Stimulated activated CD4-positive, alpha-beta T cell treated with anti-CD3 and anti-CD28 coated beads, Interleukin-2, amount 100 ng/mL, for 24 hours (primary cell): ENCODE measurements at regions not wholly inside any gene's neighbourhood (a gene's known extent, or its start where the extent isn't known, plus 50 kb on each side); places are given as distances from the start of the nearest gene placed in this dataset.

ENCODE experiments used
- DNase-seq, 2 donors: peaks; one replicate each; pipeline ENCODE4 v3.0.0-alpha.2; 2020

DNA sequence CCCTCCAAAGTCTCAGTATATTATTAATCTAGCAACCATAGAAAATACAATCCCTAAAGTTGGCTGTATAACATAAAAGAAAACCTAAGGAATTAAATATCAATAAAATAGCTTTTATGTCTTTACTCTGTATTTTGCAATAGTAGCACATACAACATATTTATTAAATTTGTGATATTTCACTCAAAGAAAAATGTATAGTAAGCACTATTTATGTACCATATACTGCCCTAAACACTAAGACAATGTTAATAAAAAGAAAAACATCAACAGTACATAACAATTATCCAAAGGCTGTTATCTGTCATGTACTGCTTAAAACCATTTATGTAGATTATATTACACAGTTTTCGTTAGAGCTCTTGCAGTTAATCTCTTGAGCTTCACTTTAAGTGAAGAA lies 834.5 kb upstream of the INTU start:
- no peak for DNase-seq

DNA sequence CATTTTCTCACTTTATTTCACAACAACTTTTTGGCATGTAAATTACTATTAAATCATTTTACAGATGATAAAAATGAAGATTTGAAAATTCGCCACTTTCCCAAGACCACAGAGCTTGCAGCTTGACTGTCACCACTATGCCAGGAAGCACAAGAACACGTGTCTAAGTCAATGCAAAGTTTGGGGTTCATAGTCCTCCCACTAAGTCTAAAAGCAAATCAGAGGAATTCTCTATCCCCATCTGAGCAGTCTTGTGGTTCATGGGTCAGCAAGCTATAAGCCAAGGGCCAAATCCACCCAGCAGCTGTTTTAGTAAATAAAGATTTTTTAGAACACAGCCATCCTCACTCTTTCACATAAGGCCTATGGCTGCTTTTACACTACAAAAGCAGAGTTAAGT lies 833.3 kb upstream of the INTU start:
- DNase-seq = no peak

DNA sequence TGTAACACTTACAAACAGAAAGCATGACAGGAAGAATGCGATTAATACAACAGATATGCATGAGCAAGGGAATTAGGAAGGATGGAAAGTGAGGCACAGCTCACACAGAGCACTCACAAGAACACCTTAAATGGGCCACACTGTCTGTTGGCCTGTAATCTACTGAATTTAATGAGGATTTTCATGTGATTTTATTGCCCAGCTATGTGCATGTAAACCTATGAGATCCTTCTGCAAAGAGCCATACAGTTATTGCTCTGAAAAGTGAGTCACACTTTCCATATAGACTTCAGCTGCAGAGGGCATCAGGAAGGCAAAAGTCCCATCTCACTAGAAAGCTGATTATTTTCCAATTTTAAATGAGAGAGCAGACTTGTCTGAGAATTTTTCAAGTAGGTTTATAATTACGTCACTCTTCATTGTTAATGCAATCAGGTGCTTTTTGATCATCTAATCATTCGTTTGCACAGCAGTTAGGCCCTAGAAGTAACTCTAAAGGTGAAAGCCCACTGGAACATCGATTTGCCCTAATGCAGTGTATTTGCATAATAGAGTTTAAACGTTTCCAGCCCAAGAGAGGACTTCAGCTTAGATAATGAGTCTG lies 832.7 kb upstream of the INTU start:
- DNase-seq = no peak

DNA sequence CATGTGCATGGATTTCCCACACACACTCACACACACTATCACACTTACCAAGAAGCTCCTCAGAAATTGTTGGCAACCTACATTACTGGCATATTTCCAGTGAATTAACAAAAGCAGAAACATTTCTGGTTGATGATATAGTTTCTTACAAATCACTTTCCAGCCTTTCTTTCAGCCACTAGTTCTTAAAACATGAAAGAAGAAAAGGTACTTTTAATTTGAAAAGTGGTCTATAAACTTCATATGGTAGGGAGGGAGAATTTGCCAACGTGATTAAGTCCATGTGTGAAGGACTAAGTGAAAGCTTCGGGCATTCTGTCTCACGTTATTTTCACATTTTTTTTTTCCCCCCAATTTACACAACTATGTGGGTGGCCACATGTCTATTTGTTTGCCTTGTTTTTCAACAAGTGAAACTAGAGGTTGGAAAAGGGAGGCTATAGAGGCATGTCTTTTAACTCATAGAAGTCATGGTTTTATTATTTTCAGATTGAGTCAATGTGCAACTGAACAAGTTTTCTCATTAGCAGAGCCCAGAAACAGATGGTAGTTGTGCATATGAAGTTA lies 832.1 kb upstream of the INTU start:
- DNase-seq = no peak

DNA sequence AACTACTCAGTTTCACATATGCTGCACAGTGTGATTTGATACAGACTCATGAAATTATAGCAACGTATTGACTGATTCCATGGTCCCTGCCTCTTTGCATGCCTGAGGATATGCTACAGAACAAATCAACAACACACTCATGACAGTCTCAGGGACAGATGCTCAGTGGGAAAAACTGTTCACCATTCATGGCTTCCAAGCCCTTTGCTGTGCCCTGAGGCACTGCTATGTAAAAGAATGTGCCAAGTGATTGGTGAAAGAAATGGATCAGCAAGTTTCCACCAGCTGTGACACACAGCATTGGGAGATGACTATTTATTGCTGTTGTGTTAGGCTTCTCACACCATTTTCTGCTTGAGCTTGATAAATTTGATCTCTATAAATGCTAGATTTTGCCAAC lies 825.6 kb upstream of the INTU start:
- DNase-seq = no peak

DNA sequence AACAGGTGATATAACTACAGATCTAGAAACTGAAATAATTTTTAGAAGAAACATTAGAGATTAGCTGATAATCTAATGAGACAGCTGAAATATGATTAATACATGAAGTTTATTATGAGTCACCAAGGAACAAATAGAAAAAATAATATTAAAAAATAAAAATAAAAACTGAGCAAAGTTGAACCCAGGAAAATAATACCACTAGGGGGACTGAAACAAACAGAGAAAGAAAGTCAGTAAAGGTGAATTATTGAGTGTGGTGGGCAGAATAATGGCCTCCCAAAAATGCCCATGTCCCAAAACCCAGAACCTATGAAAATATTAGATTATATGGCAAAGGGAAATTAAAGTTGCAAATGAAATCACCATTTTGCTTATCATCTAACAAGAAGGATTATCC lies 820.7 kb upstream of the INTU start:
- DNase-seq = no peak

DNA sequence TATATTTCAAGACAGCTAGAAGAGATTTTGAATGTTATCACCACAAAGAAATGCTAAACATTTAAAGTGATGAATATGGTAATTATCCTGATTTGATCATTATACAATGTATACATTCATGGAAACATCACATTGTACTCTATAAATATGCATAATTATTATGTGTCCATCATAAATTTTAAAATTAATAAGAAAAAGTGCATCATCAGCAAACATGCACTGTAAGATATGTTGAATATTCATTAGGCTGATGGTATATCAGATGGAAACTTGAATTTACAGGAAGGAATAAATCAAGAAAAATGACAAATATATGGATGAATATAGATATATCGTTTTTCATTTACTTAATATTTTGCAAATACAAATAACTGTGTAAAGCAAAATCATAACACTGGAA lies 812.1 kb upstream of the INTU start:
- DNase-seq = no peak

DNA sequence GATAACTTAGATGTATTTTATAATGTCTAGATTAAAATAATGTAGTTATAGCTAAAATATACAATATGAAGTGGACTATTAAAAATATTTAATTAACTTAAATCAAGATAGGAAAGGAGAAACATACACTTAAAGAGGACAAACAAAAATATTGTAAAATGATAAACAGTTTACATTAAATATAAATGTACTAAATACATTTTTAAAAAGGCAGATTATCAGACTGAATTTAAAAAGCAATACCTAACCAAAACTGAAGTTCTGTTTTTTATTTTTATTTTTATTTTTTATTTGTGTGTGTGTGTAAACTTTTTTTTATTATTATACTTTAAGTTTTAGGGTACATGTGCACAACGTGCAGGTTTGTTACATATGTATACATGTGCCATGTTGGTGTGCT lies 811.6 kb upstream of the INTU start:
- DNase-seq = no peak

DNA sequence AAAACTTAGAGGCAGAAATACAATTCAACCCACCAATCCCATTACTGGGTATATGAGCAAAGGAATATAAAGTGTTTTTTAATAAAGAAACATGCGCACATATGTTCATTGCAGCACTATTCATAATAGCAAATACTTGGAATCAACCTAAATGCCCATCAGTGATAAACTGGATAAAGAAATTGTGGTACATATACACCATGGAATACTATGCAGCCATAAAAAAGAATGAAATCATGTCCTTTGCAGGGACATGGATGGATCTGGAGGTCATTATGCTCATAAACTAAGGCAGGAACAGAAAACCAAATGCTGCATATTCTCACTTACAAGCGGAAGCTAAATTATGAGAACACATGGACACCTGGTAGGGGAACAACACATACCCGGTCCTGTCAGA lies 807.7 kb upstream of the INTU start:
- no peak for DNase-seq

DNA sequence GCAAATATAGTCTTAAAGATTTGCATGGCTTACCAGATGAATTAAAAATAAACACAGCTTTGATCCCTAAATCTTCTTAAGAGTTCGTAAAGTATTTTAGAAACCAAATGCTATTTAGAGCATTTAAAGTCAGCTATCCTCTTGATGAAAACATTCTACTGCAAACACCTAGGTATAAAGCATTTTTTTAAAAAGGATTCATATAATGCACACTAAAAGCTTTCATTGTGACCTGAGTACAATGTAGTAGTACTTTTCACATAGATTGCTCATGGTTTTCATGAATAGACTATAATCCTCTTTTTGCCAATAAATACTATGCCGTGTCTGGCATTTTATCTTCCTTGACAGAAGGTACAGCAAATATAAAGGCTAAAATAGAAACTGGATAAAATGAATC lies 805.1 kb upstream of the INTU start:
- no peak for DNase-seq

DNA sequence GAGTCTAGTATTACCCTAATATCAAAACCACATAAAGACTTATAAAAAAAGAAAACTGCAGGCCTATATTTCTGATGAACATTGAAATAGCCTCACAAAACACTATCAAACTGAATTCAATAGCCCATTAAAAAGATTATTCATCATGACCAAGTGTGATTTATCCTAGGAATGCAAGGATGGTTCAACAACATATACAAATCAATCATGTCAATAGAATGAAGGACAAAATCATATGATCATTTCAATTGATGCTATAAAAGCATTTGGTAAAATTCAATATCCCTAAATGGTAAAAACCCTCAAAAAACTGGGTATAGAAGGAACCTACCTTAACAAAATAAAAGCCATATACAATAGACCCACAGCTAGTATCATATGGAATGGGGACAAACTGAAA lies 797.9 kb upstream of the INTU start:
- DNase-seq = no peak

DNA sequence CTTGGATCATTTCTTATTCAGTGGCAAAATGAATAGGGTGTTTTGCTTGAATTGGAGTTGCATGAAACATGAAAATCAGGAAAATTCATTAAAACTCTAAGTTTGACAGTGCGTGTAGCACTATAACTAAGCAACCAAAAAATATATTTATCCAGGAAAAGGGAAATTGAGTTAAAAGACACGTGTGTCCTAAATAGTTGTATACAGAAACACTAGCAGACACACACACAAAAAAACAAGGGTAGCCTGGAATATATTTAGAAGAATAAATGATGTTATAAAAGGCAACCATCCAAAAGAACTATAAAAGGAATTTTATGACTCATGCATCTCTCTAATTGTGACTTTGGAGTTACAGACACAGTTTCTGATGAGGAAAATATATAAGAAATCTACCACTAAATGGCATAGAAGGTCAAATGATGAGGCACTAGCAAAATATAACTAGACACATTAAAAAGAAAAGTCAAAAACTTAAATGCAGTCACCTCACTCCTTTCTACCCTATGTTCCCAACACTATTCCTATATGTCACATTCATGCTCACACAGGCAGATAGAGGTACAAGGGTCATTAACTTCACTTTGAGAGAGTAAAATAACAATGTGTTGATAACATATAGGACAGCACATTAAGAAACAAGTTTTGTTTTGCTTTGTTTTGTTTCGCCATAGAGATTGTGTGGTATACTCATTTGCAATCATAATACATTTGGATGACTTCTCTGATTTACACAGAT lies 793.6 kb upstream of the INTU start:
- DNase-seq = no peak

DNA sequence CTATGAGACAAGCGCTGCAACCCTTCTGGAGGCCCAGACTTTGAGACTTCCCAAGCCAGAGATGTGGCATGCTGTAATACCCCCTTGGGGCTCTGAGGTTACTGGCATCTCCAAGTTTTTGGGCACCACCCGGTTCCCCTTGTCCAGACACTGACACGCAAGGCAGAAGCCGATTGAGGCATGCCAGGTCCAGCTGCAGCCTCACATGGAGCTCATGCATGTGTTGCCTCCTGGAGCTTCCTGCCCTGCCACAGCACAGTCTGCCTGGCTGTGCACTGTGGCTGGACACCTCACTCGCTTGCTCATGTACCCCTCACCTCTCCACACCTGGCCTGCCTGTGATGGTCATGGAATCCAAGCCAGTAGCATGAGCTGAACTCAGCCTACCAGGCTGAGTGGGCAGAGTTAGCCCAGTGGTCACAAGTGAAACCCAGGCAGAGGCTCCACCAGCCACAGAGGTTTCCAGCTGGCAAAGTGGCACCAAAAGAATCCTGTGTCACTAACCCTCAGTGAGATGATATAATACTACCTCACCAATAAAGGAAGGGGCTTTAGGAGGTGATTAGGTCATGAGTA lies 789.2 kb upstream of the INTU start:
- no peak for DNase-seq

DNA sequence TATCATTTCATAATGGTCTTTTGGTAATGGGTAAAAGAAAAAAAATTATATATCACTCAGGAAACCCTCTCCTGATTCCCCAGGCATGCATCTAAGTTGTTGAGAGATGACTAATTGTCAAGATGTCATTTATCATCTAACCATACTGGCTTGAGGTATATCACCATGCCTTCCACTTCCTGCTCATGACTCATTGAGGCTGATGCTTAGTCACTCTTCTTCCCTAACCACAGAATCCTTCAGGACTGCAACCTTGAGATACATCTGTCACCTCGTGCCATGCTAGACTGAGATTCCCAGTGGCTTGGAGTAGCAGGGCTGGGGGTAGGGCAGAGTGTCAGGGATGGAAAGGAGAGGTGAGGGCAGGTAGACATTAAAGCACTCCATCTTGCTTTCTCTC lies 782.5 kb upstream of the INTU start:
- DNase-seq = no peak

DNA sequence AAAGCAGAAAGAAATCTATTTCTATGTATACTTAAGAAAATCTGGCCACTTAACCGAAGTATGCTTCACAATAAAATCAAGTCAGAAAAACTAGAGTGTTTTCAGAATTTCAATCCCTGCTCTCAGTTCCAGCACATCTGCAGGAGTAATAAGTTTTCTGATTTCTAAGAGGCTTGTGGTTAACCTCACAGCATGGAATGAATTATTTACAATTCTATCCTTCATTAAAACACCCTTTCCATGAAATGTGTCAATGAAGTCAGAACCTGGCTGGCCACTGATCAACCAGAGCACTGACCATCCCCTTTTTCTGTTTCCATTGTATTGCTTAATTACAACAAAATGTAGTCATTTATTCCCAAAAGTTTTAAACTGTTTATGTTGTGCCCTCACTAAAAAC lies 781.4 kb upstream of the INTU start:
- DNase-seq = no peak

DNA sequence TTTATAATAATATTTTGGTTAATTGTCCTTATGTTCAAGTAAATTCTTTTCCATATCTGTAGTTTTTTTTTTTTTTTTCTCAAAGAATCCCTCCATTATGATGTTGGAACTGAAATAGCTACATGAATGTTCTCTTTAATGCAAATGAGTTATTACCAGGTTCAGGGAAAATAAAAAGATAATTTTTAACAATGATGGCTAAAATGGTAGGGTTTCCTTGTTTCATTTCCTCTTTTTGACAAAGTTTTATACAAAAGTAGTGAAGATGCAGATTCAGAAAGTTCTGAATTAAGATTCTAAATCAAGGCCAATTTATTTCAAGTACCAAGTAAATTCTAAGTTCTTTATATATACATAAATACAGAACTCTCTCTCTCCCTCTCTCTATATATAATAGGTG lies 779.0 kb upstream of the INTU start:
- DNase-seq = no peak

DNA sequence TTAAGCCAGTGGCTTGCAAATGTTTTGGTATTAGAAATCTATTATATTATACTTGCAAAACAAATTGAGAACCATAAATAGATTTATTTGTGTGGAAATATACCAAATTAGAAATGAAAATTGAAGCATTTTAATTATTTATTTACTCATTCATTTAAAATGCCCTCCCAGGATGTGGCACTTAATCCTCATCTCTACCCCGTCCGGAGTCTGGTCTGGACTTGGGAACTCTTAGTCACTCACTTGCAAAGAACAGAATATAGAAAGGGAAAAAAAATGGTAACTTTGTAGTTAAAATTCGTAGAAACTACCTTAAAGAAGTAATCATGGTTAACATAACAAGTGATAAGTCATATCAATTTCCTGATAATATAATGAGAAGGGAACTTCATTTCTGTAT lies 775.9 kb upstream of the INTU start:
- DNase-seq = no peak

DNA sequence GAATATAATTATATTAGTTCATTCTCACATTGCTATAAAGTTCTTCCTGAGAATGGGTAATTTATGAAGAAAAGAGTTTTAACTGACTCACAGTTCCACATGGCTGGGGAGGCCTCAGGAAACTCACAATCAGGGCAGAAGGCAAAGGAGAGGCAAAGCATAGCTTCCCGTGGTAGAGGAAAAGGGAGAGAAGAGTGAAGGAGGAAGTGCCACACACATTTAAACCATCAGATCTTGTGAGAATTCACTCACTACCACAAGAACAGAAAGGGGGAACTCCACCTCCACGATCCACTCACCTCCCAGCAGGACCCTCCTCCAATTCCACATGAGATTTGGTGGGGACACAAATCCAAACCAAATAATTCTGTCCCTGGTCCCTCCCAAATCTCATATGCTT lies 773.4 kb upstream of the INTU start:
- DNase-seq = no peak

DNA sequence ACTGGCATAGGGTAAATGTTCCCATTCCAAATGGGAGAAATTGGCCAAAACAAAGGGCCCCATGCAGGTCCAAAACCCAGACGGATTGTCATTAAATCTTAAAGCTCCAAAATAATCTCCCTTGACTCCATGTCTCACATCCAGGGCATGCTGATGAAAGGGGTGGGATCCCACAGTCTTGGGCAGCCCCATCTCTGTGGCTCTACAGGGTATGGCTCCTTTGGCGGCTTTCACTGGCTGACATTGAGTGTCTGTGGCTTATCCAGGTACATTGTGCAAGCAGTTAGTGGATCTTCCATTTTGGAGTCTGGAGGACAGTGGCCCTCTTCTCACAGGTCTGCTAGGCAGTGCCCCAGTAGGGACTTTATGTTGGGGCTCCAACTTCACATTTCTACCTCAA lies 772.9 kb upstream of the INTU start:
- DNase-seq = no peak

DNA sequence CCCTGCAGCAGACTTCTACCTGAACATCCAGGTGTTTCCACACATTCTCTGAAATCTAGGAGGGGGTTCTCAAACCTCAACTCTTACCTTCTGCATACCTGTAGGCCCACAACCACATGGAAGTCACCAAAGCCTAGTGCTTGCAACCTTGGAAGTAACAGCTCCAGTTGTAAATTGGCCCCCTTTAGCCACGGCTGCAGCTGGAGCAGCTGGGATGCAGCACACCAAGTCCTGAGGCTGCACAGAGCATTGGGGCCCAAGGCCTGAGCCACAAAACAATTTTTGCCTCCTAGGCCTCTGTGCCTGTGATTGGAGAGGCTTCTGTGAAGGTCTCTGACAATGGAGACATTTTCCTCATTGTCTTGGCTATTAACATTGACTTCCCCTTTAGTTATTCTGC lies 772.4 kb upstream of the INTU start:
- DNase-seq = no peak

DNA sequence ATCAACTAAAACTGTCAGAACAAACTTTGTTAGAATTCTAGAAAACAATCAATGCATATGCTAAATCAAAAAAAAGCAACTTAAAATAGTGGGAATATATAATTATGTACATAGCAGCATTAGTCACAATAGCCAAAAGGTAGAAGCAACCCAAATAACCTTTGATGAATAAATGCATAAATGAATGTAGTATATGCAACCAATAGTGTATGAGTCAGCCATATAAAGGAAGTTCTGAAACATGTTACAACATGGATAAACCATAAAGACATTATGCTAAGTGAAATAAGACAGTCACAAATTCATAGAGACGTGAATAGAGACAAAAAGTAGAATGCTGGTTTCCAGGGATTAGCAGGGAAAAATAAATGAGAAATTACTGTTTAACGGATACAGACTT lies 762.8 kb upstream of the INTU start:
- no peak for DNase-seq

DNA sequence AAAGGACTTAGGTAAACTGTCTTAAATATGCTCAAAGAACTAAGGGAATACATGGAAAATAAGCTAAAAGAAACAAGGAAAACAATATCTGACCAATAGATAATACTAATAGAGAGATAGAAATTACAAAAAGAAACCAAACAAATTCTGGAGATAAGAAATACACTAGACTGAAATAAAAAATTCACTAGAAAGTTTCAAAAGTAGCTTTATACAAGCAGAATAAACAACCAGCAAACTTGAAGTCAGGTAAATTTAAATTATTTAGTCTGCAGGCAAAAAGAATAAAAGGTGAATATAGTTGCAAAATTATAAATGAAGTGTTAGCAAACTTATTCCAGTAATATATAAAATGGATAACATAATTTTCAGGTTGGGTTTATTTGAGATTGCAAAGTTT lies 760.9 kb upstream of the INTU start:
- DNase-seq = no peak

DNA sequence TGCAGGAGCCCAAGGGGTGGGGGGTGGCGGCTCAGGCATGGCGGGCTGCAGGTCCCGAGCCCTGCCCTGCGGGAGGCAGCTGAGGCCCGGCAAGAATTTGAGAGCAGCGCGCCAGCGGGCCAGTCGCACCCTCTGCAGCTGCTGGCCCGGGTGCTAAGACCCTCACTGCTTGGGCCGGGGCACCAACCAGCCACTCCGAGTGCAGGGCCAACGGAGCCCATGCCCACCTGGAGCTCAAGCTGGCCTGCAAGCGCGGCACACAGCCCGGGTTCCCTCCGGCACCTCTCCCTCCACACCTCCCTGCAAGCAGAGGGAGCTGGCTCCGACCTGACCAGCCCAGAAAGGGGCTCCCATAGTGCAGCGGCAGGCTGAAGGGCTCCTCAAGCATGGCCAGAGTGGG lies 758.2 kb upstream of the INTU start:
- no peak for DNase-seq

DNA sequence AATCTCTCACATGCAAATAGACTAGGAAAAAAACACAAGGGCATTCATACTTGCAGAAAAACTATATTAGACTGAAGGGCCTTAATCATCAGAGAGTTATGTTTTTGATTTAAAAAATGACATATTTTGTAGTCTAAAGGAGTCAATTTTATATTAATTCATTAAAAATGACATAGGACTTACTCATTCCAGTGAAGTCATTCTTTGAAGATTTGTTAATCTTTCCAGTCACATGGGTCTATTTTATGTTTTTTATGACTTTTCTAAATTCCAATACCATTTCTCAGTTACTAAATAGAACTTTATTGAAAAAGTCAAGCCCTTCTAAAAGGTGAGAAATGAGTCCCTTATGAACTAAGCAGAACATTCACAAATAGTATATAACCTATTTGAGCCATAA lies 743.8 kb upstream of the INTU start:
- DNase-seq = no peak

DNA sequence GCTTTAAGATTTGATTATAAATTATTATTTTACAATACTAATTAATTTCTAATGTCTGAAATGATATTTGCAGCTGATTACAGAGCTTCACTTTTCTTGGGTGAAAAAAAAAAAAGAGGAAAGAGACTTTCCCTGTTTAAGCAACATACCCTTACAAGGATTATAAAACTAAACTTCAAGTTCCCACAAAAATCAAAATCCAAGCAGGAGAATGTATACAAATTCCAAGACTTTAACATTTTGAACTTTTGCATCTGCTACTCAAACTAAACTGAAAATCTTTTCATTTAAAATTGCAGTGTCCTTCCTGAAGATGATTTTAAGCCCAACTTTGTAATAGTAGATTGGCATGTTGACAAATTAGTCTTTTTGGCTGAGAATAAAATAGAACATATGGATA lies 742.4 kb upstream of the INTU start:
- DNase-seq = no peak
